ENCODE measurements at regions not wholly inside any gene's neighbourhood (a gene's known extent, or its start where the extent isn't known, plus 50 kb on each side); places are given as distances from the start of the nearest gene placed in this dataset.
"Not testable (repeated sequence)": the region's sequence is repeated elsewhere in the genome, so short reads cannot be mapped to it uniquely, and the experiment has no call there.

GRCh38 chr14:105943973-105944602 is 417.7 kb downstream of the TMEM121 start:
- 40 to 41% methylated on average over 12 of the region's 12 CpGs for WGBS, 2 donors
- H3K4me1 ChIP-seq = peaks cover 6% of the 10 kb centered on the region
- H3K36me3 ChIP-seq (ENCODE audit: low read depth, missing control alignments) = no peaks in the 10 kb centered on the region
- no peak overlapping the region for H3K4me3 ChIP-seq
- no peak overlapping the region for H3K27ac ChIP-seq
- H3K9me3 ChIP-seq = no peaks in the 10 kb centered on the region
- peak; percentile 25 for DNase-seq
- TF ChIP-seq POLR2A (IDR thresholded peaks at IDR 0.05) (no peak), CTCF (IDR thresholded peaks at IDR 0.05) (no peak)
- no peaks in the 10 kb centered on the region for H3K27me3 ChIP-seq
- intact Hi-C loops (cut with DNase I; ENCODE audit: low total_unique reads) = loop anchor here (10.0 kb wide), 1 partner anchor 389 kb away; no protein-coding TSS in a partner anchor

- Histone ChIP-seq H3K27me3 (no peaks in the 10 kb centered on the region), H3K27ac (no peak overlapping the region), H3K4me1 (peaks cover 6% of the 10 kb centered on the region), H3K36me3 (ENCODE audit: low read depth, missing control alignments) (no peaks in the 10 kb centered on the region), H3K4me3 (no peak overlapping the region), H3K9me3 (no peaks in the 10 kb centered on the region)
- WGBS, 2 donors = 36 to 45% methylated on average over 20 to 30 of the region's 30 CpGs
- peak; percentile 74 to 85 (median 79) for TF ChIP-seq CTCF (IDR thresholded peaks at IDR 0.05)
- no peak for TF ChIP-seq POLR2A (IDR thresholded peaks at IDR 0.05)
- intact Hi-C loops (cut with DNase I; ENCODE audit: low total_unique reads) = loop anchor here (10.0 kb wide), 1 partner anchor 390 kb away; no protein-coding TSS in a partner anchor
- DNase-seq = peak; percentile 86
These were observed 418.5 kb downstream of the TMEM121 start for GRCh38 chr14:105944632-105945610.

- Histone ChIP-seq H3K4me1 (peaks cover 6% of the 10 kb centered on the region), H3K27me3 (no peaks in the 10 kb centered on the region), H3K9me3 (no peaks in the 10 kb centered on the region), H3K36me3 (ENCODE audit: low read depth, missing control alignments) (no peaks in the 10 kb centered on the region), H3K4me3 (no peak overlapping the region), H3K27ac (no peak overlapping the region)
- 70 to 84% methylated on average over 6 to 7 of the region's 7 CpGs for WGBS, 2 donors
- TF ChIP-seq POLR2A (IDR thresholded peaks at IDR 0.05) (no peak), CTCF (IDR thresholded peaks at IDR 0.05) (no peak)
- no peak for DNase-seq
- intact Hi-C loops (cut with DNase I; ENCODE audit: low total_unique reads) = loop anchor here (10.0 kb wide), 1 partner anchor 391 kb away; no protein-coding TSS in a partner anchor
These were observed 419.5 kb downstream of the TMEM121 start for GRCh38 chr14:105945896-105946295.

- H3K27me3 ChIP-seq = no peaks in the 10 kb centered on the region
- intact Hi-C loops (cut with DNase I; ENCODE audit: low total_unique reads) = loop anchor here (10.0 kb wide), 1 partner anchor 393 kb away; no protein-coding TSS in a partner anchor
- TF ChIP-seq CTCF (IDR thresholded peaks at IDR 0.05) (no peak), POLR2A (IDR thresholded peaks at IDR 0.05) (no peak)
- DNase-seq = no peak
- 81 to 83% methylated on average over 4 of the region's 4 CpGs for WGBS, 2 donors
- no peaks in the 10 kb centered on the region for H3K36me3 ChIP-seq (ENCODE audit: low read depth, missing control alignments)
- H3K27ac ChIP-seq = no peak overlapping the region
- H3K9me3 ChIP-seq = no peaks in the 10 kb centered on the region
- H3K4me1 ChIP-seq = peaks cover 6% of the 10 kb centered on the region
- no peak overlapping the region for H3K4me3 ChIP-seq
These were observed 421.2 kb downstream of the TMEM121 start for GRCh38 chr14:105947599-105947998.

GRCh38 chr14:105948955-105949354 is 422.6 kb downstream of the TMEM121 start:
- WGBS, 2 donors = 47 to 73% methylated on average over 2 to 3 of the region's 3 CpGs
- H3K4me3 ChIP-seq; H3K27ac ChIP-seq; H3K4me1 ChIP-seq; DNase-seq; H3K9me3 ChIP-seq; H3K36me3 ChIP-seq (ENCODE audit: low read depth, missing control alignments); H3K27me3 ChIP-seq: not testable (repeated sequence)
- intact Hi-C loops (cut with DNase I; ENCODE audit: low total_unique reads) = loop anchor here (10.0 kb wide), 1 partner anchor 394 kb away; no protein-coding TSS in a partner anchor

- H3K36me3 ChIP-seq (ENCODE audit: low read depth, missing control alignments); DNase-seq; H3K27ac ChIP-seq; H3K4me3 ChIP-seq; intact Hi-C loops (cut with DNase I; ENCODE audit: low total_unique reads); H3K27me3 ChIP-seq; H3K9me3 ChIP-seq; H3K4me1 ChIP-seq: not testable (repeated sequence)
- 70 to 74% methylated on average over 6 of the region's 6 CpGs for WGBS, 2 donors
These were observed 424.0 kb downstream of the TMEM121 start for GRCh38 chr14:105950364-105950892.

Measured in testis (tissue), 2 donors.